ENCODE measurements at regions not wholly inside any gene's neighbourhood (a gene's known extent, or its start where the extent isn't known, plus 50 kb on each side); places are given as distances from the start of the nearest gene placed in this dataset.

- Histone ChIP-seq H3K4me3 (no peak overlapping the region), H4K20me1 (ENCODE audit: control insufficient read depth, insufficient read depth) (no peaks in the 10 kb centered on the region), H3K9ac (ENCODE audit: control insufficient read depth, insufficient read depth, low read length) (no peak overlapping the region), H3K27me3 (replicated peaks in 1 of 2; ENCODE audit: control insufficient read depth in 2 of 2, insufficient read depth in 2 of 2, low read length in 1 of 2) (no peaks in the 10 kb centered on the region), H3K9me3 (replicated peaks; ENCODE audit: control insufficient read depth, insufficient read depth, low read length) (no peaks in the 10 kb centered on the region), H3K4me1 (ENCODE audit: control insufficient read depth, insufficient read depth, low read length) (no peaks in the 10 kb centered on the region), H3K4me2 (ENCODE audit: control insufficient read depth, insufficient read depth) (no peak overlapping the region), H3K79me2 (ENCODE audit: control insufficient read depth, insufficient read depth, low read length) (no peaks in the 10 kb centered on the region), H3K27ac (ENCODE audit: control insufficient read depth, insufficient read depth) (no peak overlapping the region), H2AFZ (ENCODE audit: control insufficient read depth, low read depth, low read length) (no peak overlapping the region), H3K36me3 (ENCODE audit: control insufficient read depth in 2 of 2, insufficient read depth in 2 of 2, low read length in 1 of 2) (no peaks in the 10 kb centered on the region)
- ATAC-seq (no peak), DNase-seq (ENCODE audit: low read depth, low spot score) (no peak), FAIRE-seq (no peak)
- POLR2A ChIA-PET: no interaction called here
- RAD21 ChIA-PET (ENCODE audit: unreplicated experiment): interaction anchor here (3.2 kb wide), 1 partner anchor 193 kb away, joined by 23 read pairs; no protein-coding TSS in a partner anchor
- TF ChIP-seq ASH2L (IDR thresholded peaks at IDR 0.05; ENCODE audit: borderline replicate concordance, low read depth) (no peak), ESRRA (IDR thresholded peaks at IDR 0.05; ENCODE audit: low read length) (no peak), ZNF687 (IDR thresholded peaks at IDR 0.05) (no peak), NFIC (IDR thresholded peaks at IDR 0.05; ENCODE audit: low read depth, low read length) (no peak), BCL11A (IDR thresholded peaks at IDR 0.05; ENCODE audit: low read depth, low read length) (no peak)
- intact Hi-C loops (cut with micrococcal nuclease; ENCODE audit: unreplicated experiment) (loop anchor here (5.0 kb wide), 1 partner anchor 1612 kb away; no protein-coding TSS in a partner anchor), in situ Hi-C loops (cut with MboI) (no loop called here)
- no TSS peak for BruUV-seq (replicated peaks)
- SMC1A ChIA-PET (ENCODE audit: uncharacterized antibody, unreplicated experiment): interaction anchor here (1.2 to 3.5 kb wide), 4 partner anchors 119 to 205 kb away, joined by 3 to 30 read pairs (median 8); no protein-coding TSS in a partner anchor
- 35% methylated on average over 7 of the region's 7 CpGs for WGBS (ENCODE audit: insufficient coverage, insufficient replicate concordance, low lambda C conversion rate, missing lambda C conversion rate)
- CTCF ChIA-PET: interaction anchor here (1.1 to 3.8 kb wide), 3 partner anchors 44 to 298 kb away, joined by 3 to 58 read pairs (median 5); no protein-coding TSS in a partner anchor
Observed at GRCh38 chr12:127678945-127679344, 588.0 kb upstream of the TMEM132C start.
